PFSK-1 (cell line): ENCODE measurements at regions not wholly inside any gene's neighbourhood (a gene's known extent, or its start where the extent isn't known, plus 50 kb on each side); places are given as distances from the start of the nearest gene placed in this dataset.

Experiments
- FOXP2 ChIP-seq: optimal IDR thresholded peaks from 2 replicates; pipeline ENCODE3; 2011; ENCODE audit warnings: borderline replicate concordance, control low read depth, inconsistent platforms; ENCODE audit not compliant: insufficient read depth; ENCODE audit errors: extremely low read length, extremely low read depth
- POLR2AphosphoS5 ChIP-seq: IDR thresholded peaks from 2 replicates; pipeline ENCODE4 v1.6.1; 2012; ENCODE audit warnings: low read depth, mild to moderate bottlenecking, control low read depth, low read length, moderate library complexity
- SIN3A ChIP-seq: IDR thresholded peaks from 2 replicates; pipeline ENCODE4 v1.6.1; 2012; ENCODE audit warnings: mild to moderate bottlenecking, low read length, moderate library complexity, borderline replicate concordance; ENCODE audit not compliant: insufficient read depth
- TAF1 ChIP-seq: IDR thresholded peaks from 2 replicates; pipeline ENCODE4 v1.6.1; 2012; ENCODE audit warnings: low read length, control low read depth, borderline replicate concordance; ENCODE audit not compliant: insufficient read depth
- TF ChIP-seq, protein P1 (sequence below), 2 experiments: IDR thresholded peaks; 2 replicates each; pipeline versions ENCODE4 v1.6.1 to v1.8.0; 2011 to 2012; ENCODE audit warnings: low read depth in 2 of 2, low read length in 2 of 2, control low read depth in 1 of 2, inconsistent platforms in 1 of 2, mild to moderate bottlenecking in 1 of 2, moderate library complexity in 1 of 2; ENCODE audit not compliant: insufficient read depth in 1 of 2

DNA sequence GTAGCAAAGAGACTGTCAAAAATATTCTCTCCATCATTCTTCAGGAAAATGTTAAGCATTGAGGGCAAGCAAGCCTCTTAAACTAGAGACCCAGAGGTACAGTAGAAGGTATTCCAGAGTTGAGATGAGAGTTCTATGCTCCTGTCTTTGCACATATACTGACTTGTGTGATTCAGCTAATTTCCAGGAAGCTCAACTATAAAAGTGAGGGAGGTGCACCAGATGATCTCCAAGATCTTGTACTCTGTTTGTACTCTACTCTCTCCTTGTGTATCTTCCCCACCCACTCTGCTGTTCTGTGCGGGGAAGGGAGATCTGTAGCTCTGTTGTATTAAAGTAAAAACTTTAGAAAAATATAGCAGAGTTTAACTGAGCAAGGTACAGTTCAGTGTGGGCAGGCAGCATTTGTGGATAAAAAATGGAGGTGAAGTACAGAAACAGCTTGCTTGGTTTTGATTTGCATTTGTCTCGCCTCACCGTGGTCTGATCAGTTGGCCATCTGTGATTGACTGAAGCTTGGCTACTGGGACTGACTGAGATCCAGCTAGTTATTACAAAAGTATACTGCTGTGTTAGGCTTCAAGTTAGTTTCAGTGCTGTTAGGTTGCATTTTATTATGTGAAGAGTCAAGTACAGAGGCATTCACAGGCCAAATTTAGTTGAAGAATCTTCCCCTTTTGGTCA lies 463.1 kb upstream of the GOLIM4 start:
- TF ChIP-seq SIN3A: no peak
- TF ChIP-seq, protein P1, sequence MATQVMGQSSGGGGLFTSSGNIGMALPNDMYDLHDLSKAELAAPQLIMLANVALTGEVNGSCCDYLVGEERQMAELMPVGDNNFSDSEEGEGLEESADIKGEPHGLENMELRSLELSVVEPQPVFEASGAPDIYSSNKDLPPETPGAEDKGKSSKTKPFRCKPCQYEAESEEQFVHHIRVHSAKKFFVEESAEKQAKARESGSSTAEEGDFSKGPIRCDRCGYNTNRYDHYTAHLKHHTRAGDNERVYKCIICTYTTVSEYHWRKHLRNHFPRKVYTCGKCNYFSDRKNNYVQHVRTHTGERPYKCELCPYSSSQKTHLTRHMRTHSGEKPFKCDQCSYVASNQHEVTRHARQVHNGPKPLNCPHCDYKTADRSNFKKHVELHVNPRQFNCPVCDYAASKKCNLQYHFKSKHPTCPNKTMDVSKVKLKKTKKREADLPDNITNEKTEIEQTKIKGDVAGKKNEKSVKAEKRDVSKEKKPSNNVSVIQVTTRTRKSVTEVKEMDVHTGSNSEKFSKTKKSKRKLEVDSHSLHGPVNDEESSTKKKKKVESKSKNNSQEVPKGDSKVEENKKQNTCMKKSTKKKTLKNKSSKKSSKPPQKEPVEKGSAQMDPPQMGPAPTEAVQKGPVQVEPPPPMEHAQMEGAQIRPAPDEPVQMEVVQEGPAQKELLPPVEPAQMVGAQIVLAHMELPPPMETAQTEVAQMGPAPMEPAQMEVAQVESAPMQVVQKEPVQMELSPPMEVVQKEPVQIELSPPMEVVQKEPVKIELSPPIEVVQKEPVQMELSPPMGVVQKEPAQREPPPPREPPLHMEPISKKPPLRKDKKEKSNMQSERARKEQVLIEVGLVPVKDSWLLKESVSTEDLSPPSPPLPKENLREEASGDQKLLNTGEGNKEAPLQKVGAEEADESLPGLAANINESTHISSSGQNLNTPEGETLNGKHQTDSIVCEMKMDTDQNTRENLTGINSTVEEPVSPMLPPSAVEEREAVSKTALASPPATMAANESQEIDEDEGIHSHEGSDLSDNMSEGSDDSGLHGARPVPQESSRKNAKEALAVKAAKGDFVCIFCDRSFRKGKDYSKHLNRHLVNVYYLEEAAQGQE (IDR thresholded peaks at IDR 0.05; ENCODE audit: insufficient read depth in 1 of 2, low read depth in 2 of 2, low read length in 2 of 2): no peak
- TF ChIP-seq FOXP2: no peak
- TF ChIP-seq TAF1: no peak
- TF ChIP-seq POLR2AphosphoS5: no peak

DNA sequence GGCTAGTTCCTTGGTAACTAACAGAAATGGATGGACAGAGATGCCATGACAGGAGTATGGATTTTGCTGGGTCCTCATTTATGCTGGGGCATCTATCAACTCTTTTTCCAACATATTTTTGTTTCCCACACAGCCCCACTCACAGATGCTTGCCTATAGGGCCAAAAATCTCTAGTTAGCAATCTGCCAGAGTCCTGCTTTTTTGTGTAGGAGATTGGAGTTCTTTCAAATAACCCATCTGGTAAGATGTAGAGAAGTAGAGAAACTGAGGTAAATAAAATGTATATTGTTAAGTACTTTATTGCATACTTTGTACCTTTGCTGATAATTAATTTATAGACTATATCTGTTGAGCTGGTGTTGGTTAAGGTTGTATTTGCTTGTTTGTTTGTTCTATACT lies 456.5 kb upstream of the GOLIM4 start:
- TF ChIP-seq SIN3A (no peak), FOXP2 (no peak), TAF1 (no peak), POLR2AphosphoS5 (no peak)
- TF ChIP-seq, protein P1 (IDR thresholded peaks at IDR 0.05; ENCODE audit: insufficient read depth in 1 of 2, low read depth in 2 of 2, low read length in 2 of 2): no peak

DNA sequence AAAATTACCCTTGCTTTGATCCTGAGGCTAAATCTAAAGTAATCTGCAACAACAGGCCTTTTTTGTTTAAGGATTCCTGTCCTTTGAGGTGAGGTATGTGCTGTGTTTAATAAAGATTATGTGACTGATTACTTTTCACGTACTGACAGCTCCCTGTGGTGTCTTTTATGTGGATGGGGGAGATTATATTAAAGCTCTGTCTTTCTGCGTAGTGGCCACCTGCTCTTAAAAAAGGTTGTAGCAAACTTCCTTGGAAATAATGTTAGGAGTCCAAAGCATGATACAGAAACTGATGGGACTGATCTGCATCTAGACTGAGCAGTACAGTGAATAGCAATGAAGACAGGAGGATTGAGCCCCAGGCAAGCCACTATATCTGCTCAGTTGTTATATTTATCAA lies 453.0 kb upstream of the GOLIM4 start:
- no peak for TF ChIP-seq SIN3A
- TF ChIP-seq, protein P1 (IDR thresholded peaks at IDR 0.05; ENCODE audit: insufficient read depth in 1 of 2, low read depth in 2 of 2, low read length in 2 of 2): no peak
- TF ChIP-seq TAF1: no peak

DNA sequence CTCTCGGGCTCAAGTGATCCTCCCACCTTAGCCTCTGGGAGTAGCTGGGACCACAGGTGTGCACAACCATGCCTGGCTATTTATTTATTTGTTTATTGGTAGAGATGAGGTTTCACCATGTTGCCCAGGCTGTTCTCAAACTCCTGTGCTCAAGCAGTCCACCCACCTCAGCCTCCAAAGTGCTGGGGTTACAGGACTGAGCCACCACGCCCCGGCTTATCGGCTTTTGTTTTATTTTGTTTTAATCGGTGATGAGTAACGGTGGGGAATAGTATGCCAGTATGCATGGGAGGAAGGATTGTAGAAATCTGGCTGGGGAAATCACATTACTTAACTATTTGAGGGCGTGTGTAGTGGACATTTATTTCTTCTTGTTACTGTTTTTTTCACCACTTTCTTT lies 451.0 kb upstream of the GOLIM4 start:
- TF ChIP-seq TAF1 (no peak), FOXP2 (no peak), SIN3A (no peak), POLR2AphosphoS5 (no peak)
- TF ChIP-seq, protein P1 (IDR thresholded peaks at IDR 0.05; ENCODE audit: insufficient read depth in 1 of 2, low read depth in 2 of 2, low read length in 2 of 2): no peak

DNA sequence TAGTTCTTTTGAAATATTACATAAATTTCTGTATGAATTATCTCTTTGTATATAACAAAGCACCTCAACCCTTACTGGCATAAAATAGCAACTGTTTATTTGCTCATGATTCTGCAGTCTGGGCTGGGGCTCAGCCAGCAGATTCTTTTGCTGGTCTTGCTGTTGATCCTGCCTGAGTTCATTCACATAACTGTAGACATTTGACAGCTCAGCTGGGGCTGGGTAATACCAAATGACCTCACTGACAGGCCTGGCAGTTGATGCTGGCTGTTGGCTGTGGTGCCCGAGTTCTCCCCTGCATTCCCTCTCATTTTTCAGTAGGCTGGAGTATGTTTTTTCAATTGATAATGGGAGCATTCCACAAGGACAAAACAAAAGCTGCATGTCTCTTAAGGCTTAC lies 449.9 kb upstream of the GOLIM4 start:
- TF ChIP-seq, protein P1 (IDR thresholded peaks at IDR 0.05; ENCODE audit: insufficient read depth in 1 of 2, low read depth in 2 of 2, low read length in 2 of 2): no peak
- TF ChIP-seq SIN3A (no peak), FOXP2 (no peak), TAF1 (no peak), POLR2AphosphoS5 (no peak)
